Right atrium auricular region (tissue), 2 donors: ENCODE measurements at regions not wholly inside any gene's neighbourhood (a gene's known extent, or its start where the extent isn't known, plus 50 kb on each side); places are given as distances from the start of the nearest gene placed in this dataset.

Experiments
- DNase-seq: peaks from one replicate; pipeline ENCODE4 v3.0.0-alpha.2; 2019; ENCODE audit warnings: low spot score
- H3K27ac ChIP-seq, 2 donors: fragments of 200-600 bp; sonication (generic); 1 replicate in 1 of 2; 2 replicates in 1 of 2; pipeline ENCODE4 v1.5.1; 2016 to 2019
- H3K27me3 ChIP-seq, 2 donors: fragments of 200-600 bp; sonication (generic); one replicate each; pipeline versions ENCODE4 v1.5.1 to v1.6.0; 2017 to 2019
- H3K36me3 ChIP-seq: fragments of 200-600 bp; sonication (generic); one replicate; pipeline ENCODE4 v1.5.1; 2016
- H3K4me1 ChIP-seq, 2 donors: fragments of 200-600 bp; sonication (generic); one replicate each; pipeline versions ENCODE4 v1.5.1 to v1.6.0; 2017 to 2019
- H3K4me3 ChIP-seq, 2 donors: fragments of 200-600 bp; sonication (generic); 1 replicate in 1 of 2; 2 replicates in 1 of 2; pipeline ENCODE4 v1.5.1; 2017 to 2019; ENCODE audit warnings: mild to moderate bottlenecking in 1 of 2, moderate library complexity in 1 of 2
- H3K9me3 ChIP-seq, 2 donors: fragments of 200-600 bp; sonication (generic); one replicate each; pipeline ENCODE4 v1.5.1; 2019
- CTCF ChIP-seq, 2 donors: fragments of 200-600 bp; sonication (generic); IDR thresholded peaks; one replicate each; pipeline ENCODE4 v1.5.1; 2019; ENCODE audit warnings: antibody characterized with exemption in 2 of 2

- Histone ChIP-seq H3K9me3 (no peaks in the 10 kb centered on the region), H3K4me3 (no peak overlapping the region), H3K36me3 (no peaks in the 10 kb centered on the region), H3K27ac (no peak overlapping the region), H3K27me3 (no peaks in the 10 kb centered on the region), H3K4me1 (peaks cover 0 to 14% of the 10 kb centered on the region in 2 donors)
- TF ChIP-seq CTCF (IDR thresholded peaks at IDR 0.05): no peak
- no peak for DNase-seq
Observed at GRCh38 chr10:88161756-88162155, 298.3 kb downstream of the PTEN start.

- Histone ChIP-seq H3K36me3 (no peaks in the 10 kb centered on the region), H3K9me3 (no peaks in the 10 kb centered on the region), H3K4me3 (no peak overlapping the region), H3K27ac (no peak overlapping the region), H3K27me3 (no peaks in the 10 kb centered on the region), H3K4me1 (peaks cover 0 to 22% of the 10 kb centered on the region in 2 donors)
- no peak for TF ChIP-seq CTCF (IDR thresholded peaks at IDR 0.05)
- no peak for DNase-seq
Observed at GRCh38 chr10:88162852-88163251, 299.4 kb downstream of the PTEN start.

- Histone ChIP-seq H3K4me3 (no peak overlapping the region), H3K36me3 (no peaks in the 10 kb centered on the region), H3K9me3 (peaks cover 0 to 5% of the 10 kb centered on the region in 2 donors), H3K27me3 (no peaks in the 10 kb centered on the region), H3K4me1 (peaks cover 0 to 22% of the 10 kb centered on the region in 2 donors), H3K27ac (no peak overlapping the region)
- TF ChIP-seq CTCF (IDR thresholded peaks at IDR 0.05): no peak
- no peak for DNase-seq
Observed at GRCh38 chr10:88163572-88163971, 300.1 kb downstream of the PTEN start.

- peaks cover 0 to 13% of the 10 kb centered on the region in 2 donors for H3K9me3 ChIP-seq
- H3K4me1 ChIP-seq: peaks cover 0 to 22% of the 10 kb centered on the region in 2 donors
- no peak for DNase-seq
- no peak overlapping the region for H3K4me3 ChIP-seq
- H3K36me3 ChIP-seq: no peaks in the 10 kb centered on the region
- H3K27me3 ChIP-seq: no peaks in the 10 kb centered on the region
- no peak overlapping the region for H3K27ac ChIP-seq
- no peak for TF ChIP-seq CTCF (IDR thresholded peaks at IDR 0.05)
Observed at GRCh38 chr10:88164471-88164870, 301.0 kb downstream of the PTEN start.

- H3K27ac ChIP-seq: no peak overlapping the region
- DNase-seq: no peak
- peaks cover 0 to 13% of the 10 kb centered on the region in 2 donors for H3K9me3 ChIP-seq
- H3K4me3 ChIP-seq: no peak overlapping the region
- TF ChIP-seq CTCF (IDR thresholded peaks at IDR 0.05): no peak
- no peaks in the 10 kb centered on the region for H3K27me3 ChIP-seq
- peaks cover 0 to 22% of the 10 kb centered on the region in 2 donors for H3K4me1 ChIP-seq
- H3K36me3 ChIP-seq: no peaks in the 10 kb centered on the region
Observed at GRCh38 chr10:88165849-88166271, 302.4 kb downstream of the PTEN start.
